DND-41 (cell line): ENCODE measurements at regions not wholly inside any gene's neighbourhood (a gene's known extent, or its start where the extent isn't known, plus 50 kb on each side); places are given as distances from the start of the nearest gene placed in this dataset.

Experiments
- CTCF ChIP-seq: IDR thresholded peaks from 2 replicates; pipeline ENCODE4 v1.5.1; 2012; ENCODE audit warnings: borderline replicate concordance, low read length, moderate library complexity, mild to moderate bottlenecking; ENCODE audit not compliant: poor library complexity, severe bottlenecking; ENCODE audit errors: extremely low read depth
- EZH2 ChIP-seq: IDR thresholded peaks from 3 replicates; pipeline ENCODE4 v1.6.1; 2012; ENCODE audit warnings: borderline replicate concordance, low read depth, mild to moderate bottlenecking, moderate library complexity, low read length, inconsistent platforms; ENCODE audit not compliant: severe bottlenecking

- no peak for TF ChIP-seq CTCF
- TF ChIP-seq EZH2, result no peak
Measured at GRCh38 chr3:163722405-163722804, 1355.9 kb downstream of the SI start.
